CD4-positive, CD25-positive, alpha-beta regulatory T cell (primary cell): ENCODE measurements at regions not wholly inside any gene's neighbourhood (a gene's known extent, or its start where the extent isn't known, plus 50 kb on each side); places are given as distances from the start of the nearest gene placed in this dataset.
A peak's percentile ranks its signal among the peaks of the same experiment; 100 is the strongest.

Experiments
- ATAC-seq, 2 donors: fragments of 150-1000 bp; cut with Tn5 transposase; one replicate each; pipeline ENCODE4 v1.10.0; 2021; ENCODE audit warnings: low read depth in 2 of 2, moderate number of reproducible peaks in 2 of 2, moderate library complexity in 1 of 2
- DNase-seq, 3 donors: peaks; one replicate each; pipeline versions ENCODE4 v3.0.0 to v3.0.0-alpha.2; 2012 to 2022; ENCODE audit warnings: mixed read lengths in 1 of 3
- H3K27ac ChIP-seq: one replicate; pipeline ENCODE4 v1.7.0; 2013; ENCODE audit warnings: mild to moderate bottlenecking, low read length; ENCODE audit not compliant: insufficient read depth, poor library complexity, severe bottlenecking
- H3K27me3 ChIP-seq: one replicate; pipeline ENCODE4 v1.7.0; 2013; ENCODE audit warnings: low read length; ENCODE audit not compliant: control insufficient read depth, insufficient read depth
- H3K36me3 ChIP-seq: one replicate; pipeline ENCODE4 v1.7.0; 2013; ENCODE audit warnings: mild to moderate bottlenecking, low read length, moderate library complexity; ENCODE audit not compliant: control insufficient read depth, insufficient read depth
- H3K4me1 ChIP-seq: 2 replicates; pipeline ENCODE4 v1.7.0; 2013; ENCODE audit warnings: mild to moderate bottlenecking, low read length; ENCODE audit not compliant: insufficient read depth, control insufficient read depth, poor library complexity, severe bottlenecking
- H3K4me3 ChIP-seq: one replicate; pipeline ENCODE4 v1.7.0; 2013; ENCODE audit warnings: low read depth, mild to moderate bottlenecking, low read length, moderate library complexity
- H3K9me3 ChIP-seq, 2 experiments: 1 replicate in 1 of 2; 2 replicates in 1 of 2; pipeline ENCODE4 v1.7.0; 2013; ENCODE audit warnings: low read length in 2 of 2, mild to moderate bottlenecking in 1 of 2, moderate library complexity in 1 of 2; ENCODE audit not compliant: control insufficient read depth in 2 of 2
- H3K27ac Mint-ChIP-seq, 3 donors: one replicate each; pipeline ENCODE4 v1.8.0; 2020 to 2022; ENCODE audit warnings: mild to moderate bottlenecking in 3 of 3, mixed read lengths in 3 of 3, moderate library complexity in 2 of 3
- H3K27me3 Mint-ChIP-seq: one replicate; pipeline ENCODE4 v1.8.0; 2022; ENCODE audit warnings: mild to moderate bottlenecking, mixed read lengths
- H3K36me3 Mint-ChIP-seq: one replicate; pipeline ENCODE4 v1.8.0; 2020; ENCODE audit warnings: mixed read lengths
- H3K4me1 Mint-ChIP-seq, 4 donors: one replicate each; pipeline ENCODE4 v1.8.0; 2020 to 2022; ENCODE audit warnings: mixed read lengths in 4 of 4, mild to moderate bottlenecking in 1 of 4
- H3K4me3 Mint-ChIP-seq, 4 donors: one replicate each; pipeline ENCODE4 v1.8.0; 2020 to 2022; ENCODE audit warnings: mild to moderate bottlenecking in 4 of 4, mixed read lengths in 4 of 4, moderate library complexity in 3 of 4
- H3K9me3 Mint-ChIP-seq, 7 donors: one replicate each; pipeline ENCODE4 v1.8.0; 2020 to 2022; ENCODE audit warnings: mixed read lengths in 7 of 7, mild to moderate bottlenecking in 3 of 7, moderate library complexity in 2 of 7

DNA sequence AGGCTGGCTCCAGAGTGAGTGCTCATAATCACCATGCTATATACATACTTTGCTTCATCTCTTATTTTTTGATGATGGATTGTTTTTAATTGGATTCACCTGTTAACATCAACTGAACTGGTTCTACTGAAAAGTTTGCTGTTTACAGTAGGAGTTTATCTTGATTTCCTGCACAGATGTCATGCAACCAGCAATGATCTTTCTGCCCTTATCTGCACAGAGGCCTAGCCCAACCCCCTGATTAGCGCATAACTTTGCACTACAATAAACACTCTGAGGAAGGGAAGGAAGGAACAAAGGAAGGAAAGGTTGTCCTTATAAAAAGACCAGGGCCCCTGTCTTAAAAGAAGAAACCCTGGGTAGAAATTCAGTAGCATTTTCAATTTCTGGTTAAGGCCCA lies 152.9 kb downstream of the RGS9 start:
- Mint-ChIP-seq H3K36me3 (no peaks in the 10 kb centered on the region), H3K9me3 (no peaks in the 10 kb centered on the region), H3K4me1 (peaks cover 0 to 6% (median 2%) of the 10 kb centered on the region in 4 donors), H3K4me3 (no peak overlapping the region), H3K27ac (no peak overlapping the region), H3K27me3 (peaks cover 25% of the 10 kb centered on the region)
- H3K4me3 ChIP-seq: no peak overlapping the region
- H3K27ac ChIP-seq: no peak overlapping the region
- no peaks in the 10 kb centered on the region for H3K9me3 ChIP-seq
- H3K4me1 ChIP-seq: no peaks in the 10 kb centered on the region
- H3K36me3 ChIP-seq: no peaks in the 10 kb centered on the region
- ATAC-seq: no peak
- no peak for DNase-seq
- H3K27me3 ChIP-seq: no peaks in the 10 kb centered on the region

DNA sequence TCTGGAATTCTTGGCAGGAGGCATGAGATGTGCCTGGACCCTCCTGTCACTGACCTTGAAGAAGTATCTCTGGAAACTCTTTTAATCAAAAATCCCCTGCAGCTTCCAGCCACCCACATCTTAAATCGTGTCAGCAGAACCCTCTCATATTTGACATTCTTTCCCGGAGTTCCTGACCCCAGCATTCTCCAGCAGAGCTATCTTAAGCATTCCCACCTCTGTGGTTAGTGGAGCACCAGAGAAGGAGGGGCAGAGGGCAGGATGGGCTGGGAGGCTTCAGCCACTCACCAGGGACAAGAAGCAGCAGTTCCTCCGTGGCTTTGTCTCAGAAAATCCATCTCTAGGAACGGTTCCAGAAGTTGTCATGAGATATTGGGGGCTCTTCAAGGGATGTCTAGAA lies 149.9 kb downstream of the RGS9 start:
- H3K27ac ChIP-seq: no peak overlapping the region
- no peaks in the 10 kb centered on the region for H3K4me1 Mint-ChIP-seq
- no peaks in the 10 kb centered on the region for H3K36me3 Mint-ChIP-seq
- peaks cover 17% of the 10 kb centered on the region for H3K27me3 Mint-ChIP-seq
- no peak overlapping the region for H3K27ac Mint-ChIP-seq
- no peaks in the 10 kb centered on the region for H3K4me1 ChIP-seq
- H3K9me3 Mint-ChIP-seq: peaks cover 0 to 3% (median 0%) of the 10 kb centered on the region in 7 donors
- no peak overlapping the region for H3K4me3 ChIP-seq
- DNase-seq (no peak), ATAC-seq (no peak)
- no peaks in the 10 kb centered on the region for H3K36me3 ChIP-seq
- peaks cover 3% of the 10 kb centered on the region for H3K27me3 ChIP-seq
- no peaks in the 10 kb centered on the region for H3K9me3 ChIP-seq
- no peak overlapping the region for H3K4me3 Mint-ChIP-seq

DNA sequence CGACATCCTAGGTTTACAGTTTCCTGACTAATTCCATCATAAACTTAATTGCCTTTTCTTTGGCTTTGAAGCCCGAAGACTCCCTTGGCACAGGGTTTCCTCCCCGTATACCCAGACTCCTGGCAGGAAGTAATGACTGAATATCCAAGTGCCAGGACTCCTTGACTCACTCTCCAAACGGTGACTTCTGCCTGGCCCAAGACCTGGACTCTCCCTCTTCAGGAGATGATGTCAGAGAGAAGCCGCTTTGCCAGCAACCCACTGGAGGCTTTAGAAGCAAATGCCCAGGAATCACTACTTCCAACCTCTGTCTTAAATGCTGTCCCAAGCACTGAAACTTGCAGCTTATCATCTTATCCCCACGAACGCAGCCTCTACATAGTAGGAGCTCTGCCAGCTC lies 146.5 kb downstream of the RGS9 start:
- Mint-ChIP-seq H3K9me3 (peaks cover 0 to 3% (median 0%) of the 10 kb centered on the region in 7 donors), H3K27ac (no peak overlapping the region), H3K36me3 (no peaks in the 10 kb centered on the region), H3K27me3 (peaks cover 5% of the 10 kb centered on the region), H3K4me1 (no peaks in the 10 kb centered on the region), H3K4me3 (no peak overlapping the region)
- Histone ChIP-seq H3K9me3 (no peaks in the 10 kb centered on the region), H3K4me1 (no peaks in the 10 kb centered on the region), H3K27ac (no peak overlapping the region), H3K27me3 (peaks cover 3% of the 10 kb centered on the region), H3K36me3 (no peaks in the 10 kb centered on the region), H3K4me3 (no peak overlapping the region)
- no peak for ATAC-seq
- DNase-seq: no peak

DNA sequence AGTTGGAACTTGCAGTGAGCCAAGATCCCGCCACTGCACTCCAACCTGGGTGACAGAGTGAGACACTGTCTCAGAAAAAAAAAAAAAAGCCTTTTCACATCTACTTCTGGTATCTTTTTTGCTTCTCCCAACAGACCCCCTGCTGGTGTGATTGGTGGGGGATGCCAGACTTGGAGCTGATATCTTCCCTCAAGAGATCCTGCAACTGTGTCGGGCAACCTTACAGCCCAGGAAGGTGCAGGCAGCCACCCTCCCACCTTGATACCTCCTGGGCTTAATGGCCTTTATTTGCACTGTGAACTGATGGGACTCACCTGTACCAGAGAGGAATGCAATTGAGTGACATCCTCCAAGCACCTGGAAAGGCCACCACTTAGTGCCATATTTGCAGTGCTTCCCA lies 142.3 kb downstream of the RGS9 start:
- H3K36me3 ChIP-seq: no peaks in the 10 kb centered on the region
- no peak for ATAC-seq
- H3K27ac ChIP-seq: no peak overlapping the region
- Mint-ChIP-seq H3K4me3 (no peak overlapping the region), H3K27me3 (peaks cover 13% of the 10 kb centered on the region), H3K4me1 (peaks cover 0 to 5% (median 0%) of the 10 kb centered on the region in 4 donors), H3K27ac (no peak overlapping the region), H3K36me3 (no peaks in the 10 kb centered on the region), H3K9me3 (peaks cover 0 to 2% (median 0%) of the 10 kb centered on the region in 7 donors)
- no peaks in the 10 kb centered on the region for H3K4me1 ChIP-seq
- H3K27me3 ChIP-seq: peaks cover 8% of the 10 kb centered on the region
- H3K9me3 ChIP-seq: no peaks in the 10 kb centered on the region
- H3K4me3 ChIP-seq: no peak overlapping the region
- no peak for DNase-seq

DNA sequence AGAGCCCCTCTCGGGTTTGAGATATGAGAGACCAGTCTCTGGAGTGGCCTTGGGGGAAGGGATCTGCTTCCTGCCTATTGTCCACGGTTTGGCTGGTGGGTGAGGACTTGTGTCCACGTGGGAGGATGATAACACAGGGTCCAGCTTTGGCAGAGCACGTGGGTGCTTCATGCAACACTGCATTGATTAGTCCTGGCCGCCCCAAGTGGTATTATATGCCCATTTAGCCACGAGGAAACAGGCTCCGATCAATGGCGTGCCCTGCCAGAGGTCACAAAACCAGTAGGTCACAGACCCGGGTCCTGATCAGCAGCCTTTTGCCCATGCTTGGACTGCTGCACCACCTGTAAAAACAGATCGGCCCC lies 141.6 kb downstream of the RGS9 start:
- Histone ChIP-seq H3K27me3 (peaks cover 5% of the 10 kb centered on the region), H3K27ac (no peak overlapping the region), H3K4me1 (no peaks in the 10 kb centered on the region), H3K4me3 (no peak overlapping the region), H3K36me3 (no peaks in the 10 kb centered on the region), H3K9me3 (no peaks in the 10 kb centered on the region)
- Mint-ChIP-seq H3K27me3 (peaks cover 13% of the 10 kb centered on the region), H3K4me1 (peaks cover 0 to 5% (median 0%) of the 10 kb centered on the region in 4 donors), H3K27ac (no peak overlapping the region), H3K4me3 (no peak overlapping the region), H3K36me3 (no peaks in the 10 kb centered on the region), H3K9me3 (peaks cover 0 to 2% (median 0%) of the 10 kb centered on the region in 7 donors)
- ATAC-seq (no peak), DNase-seq (no peak)

DNA sequence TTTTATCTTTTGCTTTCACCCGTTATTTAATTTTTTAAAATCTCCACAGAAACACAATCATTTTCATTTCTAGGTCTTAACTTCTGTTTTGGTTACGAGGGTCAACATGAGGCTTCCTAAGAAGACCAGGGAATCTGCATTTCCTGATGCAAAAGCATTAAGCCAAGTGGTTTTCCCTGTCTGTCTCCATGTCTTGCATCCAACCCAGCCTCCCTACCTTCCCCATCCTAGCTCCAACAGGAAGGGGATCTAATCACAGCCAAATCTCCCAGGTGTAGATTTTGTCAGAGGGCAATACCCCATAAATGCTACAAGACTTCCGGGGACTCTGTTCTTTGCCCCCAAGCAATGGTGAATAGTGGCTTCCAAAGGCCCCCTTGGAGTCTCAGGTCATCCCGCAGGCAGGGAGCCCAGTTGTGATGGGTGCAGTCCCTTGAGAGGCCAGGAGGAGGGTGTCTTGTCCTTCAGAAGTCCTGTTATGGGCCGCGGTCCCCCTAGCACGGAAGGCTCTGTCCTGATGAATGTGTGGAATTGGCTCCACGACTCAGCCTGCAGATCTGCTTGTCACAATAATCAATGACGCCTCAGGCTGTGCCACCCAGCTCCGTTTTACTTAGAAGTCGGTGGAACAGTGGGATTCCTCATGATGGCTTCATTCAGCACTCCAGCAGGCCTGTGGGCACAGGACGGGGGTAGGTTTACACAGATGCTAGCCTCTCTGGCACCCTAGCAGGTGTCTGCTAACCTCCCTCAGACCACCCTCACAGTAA lies 141.1 kb downstream of the RGS9 start:
- H3K36me3 ChIP-seq: no peaks in the 10 kb centered on the region
- no peak overlapping the region for H3K27ac Mint-ChIP-seq
- no peak overlapping the region for H3K27ac ChIP-seq
- no peaks in the 10 kb centered on the region for H3K9me3 ChIP-seq
- H3K9me3 Mint-ChIP-seq: peaks cover 0 to 2% (median 0%) of the 10 kb centered on the region in 7 donors
- H3K4me3 ChIP-seq: no peak overlapping the region
- peak in 1 of 3 donors; percentile 19 for DNase-seq
- no peak overlapping the region for H3K4me3 Mint-ChIP-seq
- H3K36me3 Mint-ChIP-seq: no peaks in the 10 kb centered on the region
- peaks cover 0 to 5% (median 0%) of the 10 kb centered on the region in 4 donors for H3K4me1 Mint-ChIP-seq
- peaks cover 5% of the 10 kb centered on the region for H3K27me3 ChIP-seq
- no peak for ATAC-seq
- H3K4me1 ChIP-seq: no peaks in the 10 kb centered on the region
- H3K27me3 Mint-ChIP-seq: peaks cover 13% of the 10 kb centered on the region

DNA sequence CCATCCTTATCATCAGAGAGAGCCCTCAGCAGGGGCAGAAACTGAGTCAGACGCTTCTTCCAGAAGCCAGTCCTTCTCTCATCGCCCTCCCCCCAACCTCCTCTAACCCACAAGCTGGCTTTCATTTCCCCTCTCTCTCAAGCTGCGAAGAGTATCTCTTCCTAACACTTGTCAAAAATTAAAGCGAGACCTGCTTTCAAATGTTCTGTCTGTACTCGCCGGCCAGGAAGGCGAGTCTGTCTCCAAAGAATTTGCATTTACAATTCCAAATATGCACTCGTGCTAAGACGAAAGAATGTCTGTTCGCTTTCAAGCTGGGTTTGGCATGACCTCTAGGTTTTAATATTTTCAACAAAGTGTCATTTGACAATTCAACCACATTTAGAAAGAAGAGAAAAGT lies 140.4 kb downstream of the RGS9 start:
- DNase-seq: no peak
- no peak overlapping the region for H3K27ac Mint-ChIP-seq

More for the DNA sequence above, 140.4 kb downstream of the RGS9 start:
- Histone ChIP-seq H3K27ac (no peak overlapping the region), H3K36me3 (no peaks in the 10 kb centered on the region), H3K27me3 (peaks cover 5% of the 10 kb centered on the region), H3K4me3 (no peak overlapping the region), H3K4me1 (no peaks in the 10 kb centered on the region), H3K9me3 (no peaks in the 10 kb centered on the region)
- ATAC-seq: no peak
- H3K4me3 Mint-ChIP-seq: no peak overlapping the region
- H3K9me3 Mint-ChIP-seq: peaks cover 0 to 2% (median 0%) of the 10 kb centered on the region in 7 donors
- H3K4me1 Mint-ChIP-seq: peaks cover 0 to 5% (median 0%) of the 10 kb centered on the region in 4 donors
- no peaks in the 10 kb centered on the region for H3K36me3 Mint-ChIP-seq
- peaks cover 14% of the 10 kb centered on the region for H3K27me3 Mint-ChIP-seq
